Endothelial cell of umbilical vein (primary cell): ENCODE measurements at regions not wholly inside any gene's neighbourhood (a gene's known extent, or its start where the extent isn't known, plus 50 kb on each side); places are given as distances from the start of the nearest gene placed in this dataset.

Source experiments
- BruUV-seq: library from RNA; stranded (reverse); fragments of 400-500 nt; replicated peaks from 2 replicates; lab custom pipeline; 2021; lab: Mats Ljungman, UMichigan
- CTCF ChIA-PET: fragments of 300-600, 350-600 bp; sonication (Branson Sonifier 250); formaldehyde crosslinking; loops from one replicate; lab custom pipeline; 2021; ENCODE audit warnings: antibody characterized with exemption, inconsistent platforms; lab: Charles Lee
- POLR2A ChIA-PET: fragments of 300-600, 350-600 bp; sonication (Branson Sonifier 250); formaldehyde crosslinking; loops from one replicate; lab custom pipeline; 2021; ENCODE audit warnings: antibody characterized with exemption, inconsistent platforms; lab: Charles Lee
- DNase-seq: peaks from one replicate; pipeline ENCODE4 v3.0.0-alpha.2; 2011; ENCODE audit warnings: low read depth, low spot score
- FAIRE-seq: peaks from 2 replicates; lab custom pipeline; 2011; peaks lifted over from hg19 to GRCh38; lab: Jason Lieb, UNC
- H2AFZ ChIP-seq: 2 replicates; pipeline ENCODE4 v1.6.0; 2012; ENCODE audit warnings: low read depth, low read length, control low read depth, inconsistent platforms
- H3K27ac ChIP-seq: 2 replicates; pipeline ENCODE4 v1.5.1; 2011; ENCODE audit warnings: low read depth, mild to moderate bottlenecking, control low read depth, low read length, moderate library complexity; ENCODE audit not compliant: insufficient read depth
- H3K27me3 ChIP-seq, 2 experiments: 2 replicates each; pipeline versions ENCODE4 v1.6.0 to v1.6.1; 2011; ENCODE audit warnings: low read length in 2 of 2, mixed read lengths in 1 of 2; ENCODE audit not compliant: control insufficient read depth in 2 of 2, insufficient read depth in 2 of 2
- H3K36me3 ChIP-seq, 2 experiments: 2 replicates in 1 of 2; 3 replicates in 1 of 2; pipeline ENCODE4 v1.5.1; 2011; ENCODE audit warnings: low read length in 2 of 2, mild to moderate bottlenecking in 1 of 2, moderate library complexity in 1 of 2; ENCODE audit not compliant: control insufficient read depth in 2 of 2, insufficient read depth in 2 of 2; ENCODE audit errors: extremely low read depth in 1 of 2
- H3K4me1 ChIP-seq: 3 replicates; pipeline ENCODE4 v1.5.1; 2011; ENCODE audit warnings: mild to moderate bottlenecking, low read length; ENCODE audit not compliant: control insufficient read depth, insufficient read depth; ENCODE audit errors: extremely low read depth
- H3K4me2 ChIP-seq: 2 replicates; pipeline ENCODE4 v1.6.1; 2011; ENCODE audit warnings: low read length, control low read depth, mixed read lengths; ENCODE audit not compliant: insufficient read depth
- H3K4me3 ChIP-seq, 3 experiments: fragments of 200-600 bp in 1 of 3; sonication (generic), shearing (Covaris generic) in 1 of 3; replicated peaks in 1 of 3; 2 replicates each; pipeline ENCODE4 v1.5.1; 2011 to 2016; ENCODE audit warnings: control low read depth in 3 of 3, low read length in 3 of 3, mild to moderate bottlenecking in 2 of 3, inconsistent platforms in 1 of 3, low read depth in 1 of 3, moderate library complexity in 1 of 3; ENCODE audit not compliant: insufficient read depth in 1 of 3
- H3K79me2 ChIP-seq: 2 replicates; pipeline ENCODE4 v1.6.0; 2012; ENCODE audit warnings: low read length, inconsistent platforms; ENCODE audit not compliant: control insufficient read depth, insufficient read depth
- H3K9ac ChIP-seq: replicated peaks from 2 replicates; pipeline ENCODE3; 2011; ENCODE audit warnings: low read length, control low read depth; ENCODE audit not compliant: insufficient read depth; ENCODE audit errors: extremely low read depth
- H3K9me1 ChIP-seq: replicated peaks from 3 replicates; pipeline ENCODE4 v1.6.0; 2011; ENCODE audit warnings: mild to moderate bottlenecking, low read length; ENCODE audit not compliant: control insufficient read depth, insufficient read depth; ENCODE audit errors: extremely low read depth
- H3K9me3 ChIP-seq: replicated peaks from 2 replicates; pipeline ENCODE4 v1.5.1; 2012; ENCODE audit warnings: low read length, inconsistent platforms; ENCODE audit not compliant: control insufficient read depth, insufficient read depth
- H4K20me1 ChIP-seq: replicated peaks from 2 replicates; pipeline ENCODE3; 2011; ENCODE audit warnings: mild to moderate bottlenecking, low read length; ENCODE audit not compliant: control insufficient read depth, insufficient read depth; ENCODE audit errors: extremely low read depth
- EZH2 ChIP-seq: IDR thresholded peaks from 2 replicates; pipeline ENCODE4 v1.6.1; 2012; ENCODE audit warnings: borderline replicate concordance, low read depth, mild to moderate bottlenecking, moderate library complexity, low read length, inconsistent platforms; ENCODE audit not compliant: severe bottlenecking
- FOS ChIP-seq: IDR thresholded peaks from 2 replicates; pipeline ENCODE4 v1.6.1; 2011; ENCODE audit warnings: mild to moderate bottlenecking, low read length, moderate library complexity, borderline replicate concordance; ENCODE audit not compliant: insufficient read depth
- GATA2 ChIP-seq: IDR thresholded peaks from 2 replicates; pipeline ENCODE4 v1.7.0; 2011; ENCODE audit warnings: low read depth, mild to moderate bottlenecking, moderate library complexity, mixed read lengths, low read length; ENCODE audit not compliant: insufficient read length, insufficient read depth
- JUN ChIP-seq: IDR thresholded peaks from 2 replicates; pipeline ENCODE4 v1.6.1; 2011; ENCODE audit warnings: borderline replicate concordance, low read depth; ENCODE audit not compliant: insufficient read length, insufficient read depth
- MYC ChIP-seq: IDR thresholded peaks from one replicate; pipeline ENCODE4 v1.6.1; 2011; ENCODE audit warnings: mild to moderate bottlenecking, low read depth, low read length
- POLR2A ChIP-seq: IDR thresholded peaks from 2 replicates; pipeline ENCODE4 v1.6.1; 2012; ENCODE audit warnings: low read depth, mild to moderate bottlenecking, control low read depth, low read length
- POLR2AphosphoS5 ChIP-seq: IDR thresholded peaks from 2 replicates; pipeline ENCODE4 v1.6.1; 2012; ENCODE audit warnings: low read depth, mild to moderate bottlenecking, control low read depth, low read length, moderate library complexity; ENCODE audit not compliant: insufficient read depth
- dilution Hi-C: fragments of 300-500 bp; cut with MboI; formaldehyde crosslinking; loops from one replicate; pipeline ENCODE4 v1.15.0; 2019; ENCODE audit warnings: low sequenced_read_pairs; ENCODE audit not compliant: extremely low pct_ligation_motif_present
- intact Hi-C: fragments of 100-400 bp; cut with micrococcal nuclease; formaldehyde crosslinking; loops from one replicate; pipeline ENCODE4 v1.10.0; 2022
- TF ChIP-seq, protein P1 (sequence below), 2 donors: IDR thresholded peaks; 1 replicate in 1 of 2; 2 replicates in 1 of 2; pipeline ENCODE4 v1.5.1; 2011; ENCODE audit warnings: low read length in 2 of 2, mild to moderate bottlenecking in 2 of 2, moderate library complexity in 2 of 2, control low read depth in 1 of 2, inconsistent platforms in 1 of 2, low read depth in 1 of 2; ENCODE audit not compliant: insufficient read depth in 1 of 2; ENCODE audit errors: extremely low read depth in 1 of 2
- TF ChIP-seq, protein P2 (sequence below): IDR thresholded peaks from 2 replicates; pipeline ENCODE4 v1.6.1; 2011; ENCODE audit not compliant: insufficient read depth, insufficient read length

DNA sequence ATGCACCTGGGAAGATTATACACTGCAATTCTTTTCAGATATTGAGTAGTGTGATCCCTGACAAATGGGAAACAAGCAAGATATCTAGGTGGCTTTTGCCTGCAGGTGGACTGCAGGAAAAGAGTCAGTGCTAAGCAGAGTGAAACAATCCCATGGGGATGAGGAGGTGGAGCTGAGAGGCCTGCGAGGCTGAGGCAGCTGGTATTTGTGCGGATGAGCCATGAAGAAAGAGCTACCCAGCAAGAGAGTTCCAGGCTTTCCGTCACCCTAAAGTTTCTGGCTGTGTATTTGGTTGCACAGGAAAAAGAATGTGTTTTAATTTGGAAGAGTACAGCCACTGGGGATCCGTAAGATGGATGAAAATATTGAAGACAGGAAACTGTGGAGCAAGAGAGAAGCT, 714.1 kb upstream of the COBL start:
- DNase-seq = no peak
- no peaks in the 10 kb centered on the region for H3K9me3 ChIP-seq
- H3K4me3 ChIP-seq = no peak overlapping the region
- TF ChIP-seq FOS = no peak
- TF ChIP-seq, protein P1, sequence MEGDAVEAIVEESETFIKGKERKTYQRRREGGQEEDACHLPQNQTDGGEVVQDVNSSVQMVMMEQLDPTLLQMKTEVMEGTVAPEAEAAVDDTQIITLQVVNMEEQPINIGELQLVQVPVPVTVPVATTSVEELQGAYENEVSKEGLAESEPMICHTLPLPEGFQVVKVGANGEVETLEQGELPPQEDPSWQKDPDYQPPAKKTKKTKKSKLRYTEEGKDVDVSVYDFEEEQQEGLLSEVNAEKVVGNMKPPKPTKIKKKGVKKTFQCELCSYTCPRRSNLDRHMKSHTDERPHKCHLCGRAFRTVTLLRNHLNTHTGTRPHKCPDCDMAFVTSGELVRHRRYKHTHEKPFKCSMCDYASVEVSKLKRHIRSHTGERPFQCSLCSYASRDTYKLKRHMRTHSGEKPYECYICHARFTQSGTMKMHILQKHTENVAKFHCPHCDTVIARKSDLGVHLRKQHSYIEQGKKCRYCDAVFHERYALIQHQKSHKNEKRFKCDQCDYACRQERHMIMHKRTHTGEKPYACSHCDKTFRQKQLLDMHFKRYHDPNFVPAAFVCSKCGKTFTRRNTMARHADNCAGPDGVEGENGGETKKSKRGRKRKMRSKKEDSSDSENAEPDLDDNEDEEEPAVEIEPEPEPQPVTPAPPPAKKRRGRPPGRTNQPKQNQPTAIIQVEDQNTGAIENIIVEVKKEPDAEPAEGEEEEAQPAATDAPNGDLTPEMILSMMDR (IDR thresholded peaks at IDR 0.05; ENCODE audit: extremely low read depth in 1 of 2, insufficient read depth in 1 of 2, low read depth in 1 of 2, low read length in 2 of 2) = no peak
- TF ChIP-seq MYC = no peak
- TF ChIP-seq, protein P2, sequence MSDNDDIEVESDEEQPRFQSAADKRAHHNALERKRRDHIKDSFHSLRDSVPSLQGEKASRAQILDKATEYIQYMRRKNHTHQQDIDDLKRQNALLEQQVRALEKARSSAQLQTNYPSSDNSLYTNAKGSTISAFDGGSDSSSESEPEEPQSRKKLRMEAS = no peak
- no peak for TF ChIP-seq JUN
- no peak for TF ChIP-seq POLR2AphosphoS5
- TF ChIP-seq EZH2 = no peak
- TF ChIP-seq POLR2A = no peak
- no peak for TF ChIP-seq GATA2
- no peak overlapping the region for H3K4me2 ChIP-seq
- no peaks in the 10 kb centered on the region for H3K4me1 ChIP-seq
- dilution Hi-C loops = no loop called here
- ChIA-PET CTCF (no interaction called here), POLR2A (no interaction called here)
- no peaks in the 10 kb centered on the region for H3K36me3 ChIP-seq
- no peak overlapping the region for H3K9ac ChIP-seq
- no peak overlapping the region for H3K27ac ChIP-seq
- intact Hi-C loops = no loop called here
- no peaks in the 10 kb centered on the region for H3K9me1 ChIP-seq
- BruUV-seq = no TSS peak
- no peak for FAIRE-seq
- no peak overlapping the region for H2AFZ ChIP-seq
- no peaks in the 10 kb centered on the region for H4K20me1 ChIP-seq
- H3K27me3 ChIP-seq = no peaks in the 10 kb centered on the region
- H3K79me2 ChIP-seq = no peaks in the 10 kb centered on the region
